ENCODE measurements at regions not wholly inside any gene's neighbourhood (a gene's known extent, or its start where the extent isn't known, plus 50 kb on each side); places are given as distances from the start of the nearest gene placed in this dataset.

- TF ChIP-seq MAX (IDR thresholded peaks at IDR 0.05; ENCODE audit: low read depth) (no peak), CTCF (IDR thresholded peaks at IDR 0.05) (no peak), POLR2AphosphoS5 (IDR thresholded peaks at IDR 0.05; ENCODE audit: low read depth, low read length) (no peak), REST (IDR thresholded peaks at IDR 0.05; ENCODE audit: low read depth, low read length) (no peak), FOSL2 (IDR thresholded peaks at IDR 0.05; ENCODE audit: borderline replicate concordance, low read depth) (no peak), USF2 (IDR thresholded peaks at IDR 0.05; ENCODE audit: borderline replicate concordance, low read depth, low read length) (no peak), FOXM1 (IDR thresholded peaks at IDR 0.05; ENCODE audit: low read depth) (no peak), TAF1 (IDR thresholded peaks at IDR 0.05; ENCODE audit: borderline replicate concordance, low read depth, low read length) (no peak), YY1 (IDR thresholded peaks at IDR 0.05; ENCODE audit: low read depth) (no peak), CHD2 (IDR thresholded peaks at IDR 0.05; ENCODE audit: low read length, partially characterized antibody) (no peak), RAD21 (IDR thresholded peaks at IDR 0.05; ENCODE audit: low read length) (no peak)
Observed at GRCh38 chrX:39253551-39253950, 452.3 kb downstream of the MID1IP1 start.
